Left lung (tissue), 4 donors: ENCODE measurements at regions not wholly inside any gene's neighbourhood (a gene's known extent, or its start where the extent isn't known, plus 50 kb on each side); places are given as distances from the start of the nearest gene placed in this dataset.

Experiments
- ATAC-seq: fragments of 200-7000 bp; cut with Tn5 transposase; one replicate; pipeline ENCODE4 v1.9.1; 2020; ENCODE audit warnings: moderate library complexity
- DNase-seq, 4 donors: peaks; one replicate each; pipeline ENCODE4 v3.0.0-alpha.2; 2013 to 2020
- H3K27ac ChIP-seq, 2 donors: fragments of 200-600 bp; sonication (generic) in 1 of 2; one replicate each; pipeline versions ENCODE4 v1.5.0 to v1.8.0; 2020 to 2021
- H3K27me3 ChIP-seq, 2 donors: fragments of 200-600 bp; sonication (generic) in 1 of 2; one replicate each; pipeline versions ENCODE4 v1.5.0 to v1.8.0; 2020 to 2021
- H3K36me3 ChIP-seq, 2 donors: fragments of 200-600 bp; sonication (generic) in 1 of 2; one replicate each; pipeline versions ENCODE4 v1.5.0 to v1.8.0; 2020 to 2021
- H3K4me1 ChIP-seq, 2 donors: fragments of 200-600 bp; one replicate each; pipeline ENCODE4 v1.8.0; 2021
- H3K4me3 ChIP-seq, 2 donors: fragments of 200-600 bp; sonication (generic) in 1 of 2; one replicate each; pipeline versions ENCODE4 v1.5.0 to v1.8.0; 2020 to 2021; ENCODE audit warnings: mild to moderate bottlenecking in 1 of 2
- H3K9me3 ChIP-seq, 2 donors: fragments of 200-600 bp; sonication (generic) in 1 of 2; one replicate each; pipeline versions ENCODE4 v1.5.0 to v1.8.0; 2020 to 2021
- intact Hi-C, 2 donors: fragments of 100-400 bp; cut with DNase I; formaldehyde crosslinking; loops; one replicate each; pipeline versions ENCODE4 v1.11.2 to v1.14.2; 2022
- TF ChIP-seq, protein P1 (sequence below), 2 donors: fragments of 200-600 bp; sonication (generic) in 1 of 2; IDR thresholded peaks; one replicate each; pipeline versions ENCODE4 v1.5.0 to v1.8.0; 2021; ENCODE audit warnings: antibody characterized with exemption in 2 of 2
- donor health status: DM: no; HTN: yes; CAD: no.
- donor health status: DM: no; HTN: no; CAD: no.

DNA sequence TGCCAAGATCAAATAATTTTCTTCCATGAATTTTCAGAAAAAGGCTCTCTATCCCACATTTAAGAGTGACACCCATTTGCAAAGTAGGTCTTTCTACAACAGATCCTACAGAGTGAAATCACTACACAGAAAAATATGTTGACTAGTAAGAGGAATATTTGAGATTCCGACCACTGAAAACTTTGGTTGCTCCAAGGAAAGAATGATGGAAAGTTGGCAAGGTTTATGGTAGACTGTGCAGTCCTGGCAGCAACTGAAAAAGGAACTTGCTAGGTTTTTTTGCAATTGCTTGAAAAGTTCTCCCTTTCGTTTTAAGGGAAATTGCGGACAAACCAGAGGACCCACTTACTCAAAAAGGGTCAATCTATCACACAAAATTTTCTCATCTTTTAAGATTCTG, 83.1 kb upstream of the TSPAN8 start:
- TF ChIP-seq, protein P1, sequence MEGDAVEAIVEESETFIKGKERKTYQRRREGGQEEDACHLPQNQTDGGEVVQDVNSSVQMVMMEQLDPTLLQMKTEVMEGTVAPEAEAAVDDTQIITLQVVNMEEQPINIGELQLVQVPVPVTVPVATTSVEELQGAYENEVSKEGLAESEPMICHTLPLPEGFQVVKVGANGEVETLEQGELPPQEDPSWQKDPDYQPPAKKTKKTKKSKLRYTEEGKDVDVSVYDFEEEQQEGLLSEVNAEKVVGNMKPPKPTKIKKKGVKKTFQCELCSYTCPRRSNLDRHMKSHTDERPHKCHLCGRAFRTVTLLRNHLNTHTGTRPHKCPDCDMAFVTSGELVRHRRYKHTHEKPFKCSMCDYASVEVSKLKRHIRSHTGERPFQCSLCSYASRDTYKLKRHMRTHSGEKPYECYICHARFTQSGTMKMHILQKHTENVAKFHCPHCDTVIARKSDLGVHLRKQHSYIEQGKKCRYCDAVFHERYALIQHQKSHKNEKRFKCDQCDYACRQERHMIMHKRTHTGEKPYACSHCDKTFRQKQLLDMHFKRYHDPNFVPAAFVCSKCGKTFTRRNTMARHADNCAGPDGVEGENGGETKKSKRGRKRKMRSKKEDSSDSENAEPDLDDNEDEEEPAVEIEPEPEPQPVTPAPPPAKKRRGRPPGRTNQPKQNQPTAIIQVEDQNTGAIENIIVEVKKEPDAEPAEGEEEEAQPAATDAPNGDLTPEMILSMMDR (IDR thresholded peaks at IDR 0.05) = no peak
- ATAC-seq (no peak), DNase-seq (no peak)
- Histone ChIP-seq H3K27me3 (no peaks in the 10 kb centered on the region), H3K36me3 (no peaks in the 10 kb centered on the region), H3K27ac (peak overlapping the region in 1 of 2 donors; percentile 13), H3K9me3 (no peaks in the 10 kb centered on the region), H3K4me1 (peaks cover 0 to 3% of the 10 kb centered on the region in 2 donors), H3K4me3 (no peak overlapping the region)
- intact Hi-C loops = no loop called here

- Histone ChIP-seq H3K27me3 (no peaks in the 10 kb centered on the region), H3K9me3 (no peaks in the 10 kb centered on the region), H3K4me3 (no peak overlapping the region), H3K36me3 (no peaks in the 10 kb centered on the region), H3K27ac (no peak overlapping the region), H3K4me1 (peaks cover 0 to 3% of the 10 kb centered on the region in 2 donors)
- DNase-seq = peak in 1 of 4 donors; percentile 32
- TF ChIP-seq, protein P1 (IDR thresholded peaks at IDR 0.05) = no peak
- intact Hi-C loops = no loop called here
- ATAC-seq = no peak
Measured at GRCh38 chr12:71239731-71240130, 81.9 kb upstream of the TSPAN8 start.

DNA sequence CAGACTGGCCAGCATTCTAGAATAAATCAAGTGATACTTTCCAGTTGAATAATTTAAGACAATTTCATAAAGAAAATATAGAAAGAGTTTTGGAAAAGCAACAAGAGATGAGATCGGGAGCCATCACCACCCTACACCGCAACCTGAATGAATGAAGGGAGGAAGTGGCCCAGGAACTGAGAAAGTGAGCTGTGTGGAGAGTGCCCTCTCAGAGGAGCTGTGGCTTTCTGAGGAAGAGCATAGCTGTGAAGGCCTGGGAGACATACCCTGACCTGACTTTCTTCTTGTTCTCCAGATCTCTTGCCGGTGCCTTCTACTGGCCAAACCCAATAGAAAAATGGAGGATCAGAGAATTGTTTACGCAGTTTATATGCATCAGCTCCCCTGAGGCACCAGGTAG, 79.3 kb upstream of the TSPAN8 start:
- intact Hi-C loops = no loop called here
- TF ChIP-seq, protein P1 (IDR thresholded peaks at IDR 0.05) = no peak
- DNase-seq = no peak
- ATAC-seq = no peak
- H3K4me3 ChIP-seq = no peak overlapping the region
- H3K27ac ChIP-seq = no peak overlapping the region
- peaks cover 0 to 8% of the 10 kb centered on the region in 2 donors for H3K9me3 ChIP-seq
- no peaks in the 10 kb centered on the region for H3K36me3 ChIP-seq
- no peaks in the 10 kb centered on the region for H3K27me3 ChIP-seq
- no peaks in the 10 kb centered on the region for H3K4me1 ChIP-seq

GRCh38 chr12:71236133-71236660, 78.4 kb upstream of the TSPAN8 start:
- no peaks in the 10 kb centered on the region for H3K36me3 ChIP-seq

DNA sequence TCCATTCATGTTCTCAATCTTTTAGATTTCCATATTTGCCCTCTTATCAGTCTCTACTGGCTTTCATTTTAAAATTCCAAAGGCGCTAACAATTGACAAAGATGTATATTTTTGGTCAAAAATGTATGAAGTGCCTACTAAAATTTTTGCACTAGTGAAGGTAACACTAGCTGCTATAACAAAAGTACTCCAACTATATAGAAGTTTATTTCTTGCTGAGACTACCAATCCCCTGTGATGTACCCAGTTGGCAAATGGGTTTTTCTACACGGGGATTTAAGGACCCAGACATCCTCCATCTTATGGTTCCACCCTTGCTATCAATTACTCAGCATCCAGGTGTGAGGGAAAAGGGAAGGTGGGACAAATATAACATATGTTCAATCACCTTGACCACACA, 75.3 kb upstream of the TSPAN8 start:
- peaks cover 0 to 10% of the 10 kb centered on the region in 2 donors for H3K9me3 ChIP-seq
- no peak for ATAC-seq
- TF ChIP-seq, protein P1 (IDR thresholded peaks at IDR 0.05) = no peak
- no peak overlapping the region for H3K27ac ChIP-seq
- no peaks in the 10 kb centered on the region for H3K4me1 ChIP-seq
- no peak overlapping the region for H3K4me3 ChIP-seq
- DNase-seq = no peak
- intact Hi-C loops = no loop called here
- no peaks in the 10 kb centered on the region for H3K36me3 ChIP-seq
- H3K27me3 ChIP-seq = no peaks in the 10 kb centered on the region

More at GRCh38 chr12:71236133-71236660, 78.4 kb upstream of the TSPAN8 start:
- H3K9me3 ChIP-seq = peaks cover 0 to 8% of the 10 kb centered on the region in 2 donors
- TF ChIP-seq, protein P1 (IDR thresholded peaks at IDR 0.05) = no peak
- H3K4me3 ChIP-seq = no peak overlapping the region
- ATAC-seq (no peak), DNase-seq (no peak)
- no peaks in the 10 kb centered on the region for H3K27me3 ChIP-seq
- no peak overlapping the region for H3K27ac ChIP-seq
- intact Hi-C loops = no loop called here
- H3K4me1 ChIP-seq = no peaks in the 10 kb centered on the region
